ENCODE measurements at regions not wholly inside any gene's neighbourhood (a gene's known extent, or its start where the extent isn't known, plus 50 kb on each side); places are given as distances from the start of the nearest gene placed in this dataset.
"Not testable (repeated sequence)": the region's sequence is repeated elsewhere in the genome, so short reads cannot be mapped to it uniquely, and the experiment has no call there.

GRCh38 chr4:148857239-148857972 is 415.2 kb upstream of the NR3C2 start:
- H3K36me3 Mint-ChIP-seq = peaks cover 0 to 18% (median 11%) of the 10 kb centered on the region in 3 donors
- DNase-seq (no peak), ATAC-seq (no peak)
- peaks cover 0 to 32% (median 12%) of the 10 kb centered on the region in 9 donors for H3K9me3 Mint-ChIP-seq
- peaks cover 0 to 7% (median 1%) of the 10 kb centered on the region in 5 donors for H3K27me3 Mint-ChIP-seq
- H3K4me3 Mint-ChIP-seq = no peak overlapping the region
- peaks cover 0 to 1% (median 0%) of the 10 kb centered on the region in 4 donors for H3K4me1 Mint-ChIP-seq
- POLR2A ChIA-PET = no interaction called here
- H3K27ac Mint-ChIP-seq = no peak overlapping the region

DNA sequence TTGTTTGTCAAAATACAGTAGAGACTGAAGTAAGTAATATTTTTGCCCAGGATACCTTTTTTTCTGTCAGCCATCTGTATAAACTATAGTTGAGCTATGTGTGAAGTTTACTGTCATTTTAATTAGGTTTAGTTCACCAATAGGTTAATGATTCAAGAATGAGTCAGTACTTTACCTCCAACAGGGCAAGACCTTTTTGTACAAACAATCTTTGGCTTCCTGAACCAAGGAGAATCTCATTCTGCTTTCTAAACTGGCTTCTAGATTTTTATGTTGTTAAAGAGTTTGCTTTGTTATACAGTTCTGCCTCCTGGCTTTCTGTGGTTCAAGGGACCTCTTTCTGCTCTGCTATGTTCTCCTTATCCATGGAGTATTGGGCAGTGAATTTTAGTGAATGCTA is 412.0 kb upstream of the NR3C2 start:
- DNase-seq (no peak), ATAC-seq (no peak)
- H3K4me1 Mint-ChIP-seq = peaks cover 0 to 1% (median 0%) of the 10 kb centered on the region in 4 donors
- no peak overlapping the region for H3K4me3 Mint-ChIP-seq
- peaks cover 0 to 7% (median 0%) of the 10 kb centered on the region in 5 donors for H3K27me3 Mint-ChIP-seq
- H3K36me3 Mint-ChIP-seq = peaks cover 0 to 18% (median 11%) of the 10 kb centered on the region in 3 donors
- peaks cover 0 to 26% (median 12%) of the 10 kb centered on the region in 9 donors for H3K9me3 Mint-ChIP-seq
- no peak overlapping the region for H3K27ac Mint-ChIP-seq
- POLR2A ChIA-PET = no interaction called here

DNA sequence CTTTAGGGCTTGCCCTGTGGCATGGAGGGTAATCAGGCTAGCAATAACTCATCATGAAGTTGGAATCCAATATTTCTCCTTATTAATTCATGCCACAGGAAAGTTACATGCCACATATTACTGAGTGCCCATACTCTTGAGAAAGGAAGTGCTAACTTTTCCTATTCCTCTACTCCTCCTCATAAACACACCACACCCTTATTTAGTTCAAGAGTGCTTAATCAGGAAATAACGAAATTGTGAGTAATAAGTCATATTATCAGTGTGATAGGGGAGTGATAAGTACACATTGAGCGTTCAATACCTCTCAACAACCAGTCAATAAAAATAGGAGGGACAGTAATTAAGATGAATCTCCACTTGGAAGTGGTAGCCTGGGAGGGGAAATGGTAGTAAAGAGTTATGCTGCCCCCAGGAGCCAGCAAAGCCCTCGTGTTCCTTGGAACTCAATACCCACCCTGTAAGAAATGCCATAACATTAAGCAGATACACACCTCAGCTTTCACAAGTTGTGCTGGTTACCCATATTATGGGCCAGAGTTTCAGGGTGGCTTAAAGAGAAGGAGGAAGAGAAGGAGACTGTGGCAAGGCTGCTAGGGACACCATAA is 410.0 kb upstream of the NR3C2 start:
- H3K4me3 Mint-ChIP-seq = no peak overlapping the region
- H3K9me3 Mint-ChIP-seq = peaks cover 0 to 26% (median 8%) of the 10 kb centered on the region in 9 donors
- H3K27me3 Mint-ChIP-seq = peaks cover 0 to 3% (median 0%) of the 10 kb centered on the region in 5 donors
- no peak overlapping the region for H3K27ac Mint-ChIP-seq
- H3K36me3 Mint-ChIP-seq = peaks cover 0 to 18% (median 11%) of the 10 kb centered on the region in 3 donors
- no peak for DNase-seq
- POLR2A ChIA-PET = no interaction called here
- no peaks in the 10 kb centered on the region for H3K4me1 Mint-ChIP-seq
- no peak for ATAC-seq

DNA sequence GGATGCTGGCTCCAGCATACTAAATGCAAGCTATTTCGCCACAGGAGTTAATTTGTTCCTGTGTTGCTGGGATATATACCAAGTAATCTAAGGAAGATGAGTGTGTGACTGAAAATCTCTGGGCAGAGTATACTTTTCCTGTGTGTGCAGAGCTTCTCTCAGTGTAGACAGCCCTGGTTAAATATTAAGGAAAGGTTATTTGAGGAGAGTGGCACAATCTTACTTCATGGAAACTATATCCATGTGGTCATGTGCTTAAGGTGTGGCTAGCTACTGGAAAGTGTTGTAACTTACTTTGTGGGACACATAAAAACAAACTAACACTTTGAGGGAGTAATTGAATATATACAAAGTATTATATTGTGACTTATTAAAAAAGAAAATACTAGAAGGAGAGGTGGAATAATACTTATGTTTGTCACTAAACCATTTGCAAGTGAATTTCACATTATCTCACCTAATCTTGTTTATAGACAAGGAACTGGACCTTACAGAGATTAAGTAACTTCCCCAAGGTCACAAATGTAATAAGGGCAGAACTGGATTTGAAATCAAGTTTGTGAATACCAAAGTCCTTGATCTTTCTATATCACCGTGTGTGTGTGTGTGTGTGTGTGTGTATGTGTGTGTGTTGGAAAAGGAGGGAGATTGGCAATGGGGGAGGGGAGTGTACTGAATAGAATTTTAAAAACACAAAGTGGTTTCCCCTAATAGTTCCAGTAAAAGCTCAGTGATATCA is 408.2 kb upstream of the NR3C2 start:
- POLR2A ChIA-PET = no interaction called here

DNA sequence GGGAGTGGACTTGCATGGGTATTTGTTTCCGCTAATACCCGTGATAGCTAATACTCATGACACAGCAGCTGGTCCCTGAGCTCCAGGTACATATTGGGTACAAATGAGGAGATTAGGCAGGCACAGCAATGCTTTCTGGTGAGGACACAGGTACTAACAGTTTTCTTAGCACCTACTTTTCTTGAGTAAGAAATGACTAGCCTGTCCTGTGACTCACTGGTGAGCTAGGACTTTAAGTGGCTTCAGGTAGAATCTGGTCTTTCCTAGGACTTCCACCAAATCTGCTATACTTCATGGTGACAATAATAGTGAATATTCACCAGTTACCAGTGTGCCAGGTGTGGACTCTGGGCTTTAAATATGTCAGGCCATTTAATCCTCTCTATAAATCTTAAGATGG is 407.4 kb upstream of the NR3C2 start:
- Mint-ChIP-seq H3K4me1 (no peaks in the 10 kb centered on the region), H3K27me3 (no peaks in the 10 kb centered on the region), H3K36me3 (peaks cover 0 to 7% (median 4%) of the 10 kb centered on the region in 3 donors), H3K4me3 (no peak overlapping the region), H3K9me3 (peaks cover 0 to 9% (median 0%) of the 10 kb centered on the region in 9 donors), H3K27ac (no peak overlapping the region)
- DNase-seq (no peak), ATAC-seq (no peak)
- POLR2A ChIA-PET = no interaction called here

More for the DNA sequence above, 408.2 kb upstream of the NR3C2 start:
- DNase-seq = no peak
- no peaks in the 10 kb centered on the region for H3K4me1 Mint-ChIP-seq
- ATAC-seq = no peak
- no peak overlapping the region for H3K4me3 Mint-ChIP-seq
- H3K9me3 Mint-ChIP-seq = peaks cover 0 to 13% (median 0%) of the 10 kb centered on the region in 9 donors
- no peak overlapping the region for H3K27ac Mint-ChIP-seq
- H3K27me3 Mint-ChIP-seq = no peaks in the 10 kb centered on the region
- peaks cover 0 to 7% (median 4%) of the 10 kb centered on the region in 3 donors for H3K36me3 Mint-ChIP-seq

DNA sequence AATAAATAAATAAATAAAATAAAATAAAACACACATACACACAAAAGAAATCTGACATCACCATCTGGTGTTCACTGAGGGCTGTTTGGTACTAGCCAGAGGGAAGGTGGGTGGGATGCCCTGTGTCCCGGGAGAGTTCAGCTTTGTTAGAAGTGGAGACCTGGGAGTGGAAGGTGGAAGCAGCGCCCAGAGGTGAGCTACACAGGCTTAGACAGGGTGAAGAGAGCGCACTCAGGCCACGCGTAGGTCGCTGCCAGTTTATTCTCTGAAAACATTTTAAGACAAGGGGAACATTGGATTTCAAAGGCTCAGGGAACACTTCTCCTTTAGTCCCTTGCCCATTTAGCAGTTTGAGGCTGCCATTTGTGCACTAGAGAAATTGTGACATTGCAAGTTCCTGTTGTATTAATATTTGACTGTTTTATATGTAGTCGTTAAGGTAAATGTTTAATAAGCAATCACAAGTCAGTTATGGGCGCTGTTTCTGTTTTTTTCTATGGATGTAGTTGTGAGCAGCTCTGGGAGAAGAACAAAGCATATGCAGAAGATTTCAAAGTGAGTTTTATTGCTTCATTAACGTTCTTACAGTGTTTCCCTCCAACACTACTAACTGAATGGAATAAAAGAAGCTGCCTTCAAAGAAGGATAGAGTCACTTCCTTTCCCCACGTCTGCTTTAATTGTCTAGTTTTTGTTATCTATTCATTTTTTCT is 405.5 kb upstream of the NR3C2 start:
- Mint-ChIP-seq H3K27me3 (peaks cover 0 to 4% (median 0%) of the 10 kb centered on the region in 5 donors), H3K4me1 (no peaks in the 10 kb centered on the region), H3K27ac (no peak overlapping the region), H3K36me3 (no peaks in the 10 kb centered on the region), H3K9me3 (peaks cover 0 to 5% (median 0%) of the 10 kb centered on the region in 9 donors), H3K4me3 (no peak overlapping the region)
- POLR2A ChIA-PET = no interaction called here
- ATAC-seq = no peak
- DNase-seq = no peak

- POLR2A ChIA-PET = no interaction called here
- Mint-ChIP-seq H3K4me3 (no peak overlapping the region), H3K36me3 (peaks cover 0 to 2% (median 0%) of the 10 kb centered on the region in 3 donors), H3K27me3 (peaks cover 0 to 5% (median 2%) of the 10 kb centered on the region in 5 donors), H3K9me3 (peaks cover 0 to 4% (median 0%) of the 10 kb centered on the region in 9 donors), H3K27ac (no peak overlapping the region), H3K4me1 (no peaks in the 10 kb centered on the region)
- DNase-seq (no peak), ATAC-seq (no peak)
These were observed 403.4 kb upstream of the NR3C2 start for GRCh38 chr4:148845609-148846008.

DNA sequence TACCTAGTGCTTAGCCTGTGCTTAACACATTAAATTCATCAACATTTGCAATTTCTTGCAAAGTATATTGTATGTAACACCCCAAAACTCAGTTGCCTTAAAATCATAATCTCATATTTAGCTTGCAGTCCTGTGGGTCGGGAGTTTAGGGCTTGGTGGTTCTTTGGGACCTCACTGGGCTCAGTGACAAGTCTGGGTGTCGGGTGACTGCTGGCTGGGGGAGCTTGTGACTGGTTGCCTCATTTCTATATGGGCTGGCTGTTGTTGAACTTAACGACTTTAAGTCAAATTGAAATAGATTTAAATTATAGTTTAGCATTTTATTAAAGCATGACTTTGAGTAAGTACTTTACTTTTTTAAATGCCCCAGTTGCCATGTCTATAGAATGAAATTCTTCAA is 401.4 kb upstream of the NR3C2 start:
- H3K9me3 Mint-ChIP-seq = peaks cover 0 to 4% (median 0%) of the 10 kb centered on the region in 9 donors
- H3K27me3 Mint-ChIP-seq = peaks cover 0 to 5% (median 2%) of the 10 kb centered on the region in 5 donors
- no peaks in the 10 kb centered on the region for H3K4me1 Mint-ChIP-seq
- DNase-seq = no peak
- peaks cover 0 to 4% (median 0%) of the 10 kb centered on the region in 3 donors for H3K36me3 Mint-ChIP-seq
- POLR2A ChIA-PET = no interaction called here
- H3K4me3 Mint-ChIP-seq = no peak overlapping the region
- ATAC-seq = no peak
- no peak overlapping the region for H3K27ac Mint-ChIP-seq

DNA sequence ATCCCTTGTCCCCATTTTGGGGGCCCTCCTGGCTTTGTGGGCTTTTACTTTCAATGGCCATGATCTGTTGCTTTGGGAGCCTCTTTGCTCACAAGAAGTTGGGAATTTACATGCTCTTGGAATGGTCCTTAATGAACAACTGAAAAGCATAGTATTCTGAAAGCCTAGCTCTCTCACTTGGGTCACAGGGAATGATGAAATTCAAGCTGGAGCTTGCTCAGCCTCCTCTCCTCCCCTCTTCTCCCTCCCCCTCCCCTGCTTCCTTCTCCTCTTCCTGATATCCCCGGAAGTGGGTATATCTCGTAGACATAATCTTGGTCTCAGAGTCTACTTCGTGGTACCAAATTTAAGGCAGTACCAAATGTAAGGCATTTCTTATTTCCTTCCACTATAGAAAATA is 400.6 kb upstream of the NR3C2 start:
- H3K27me3 Mint-ChIP-seq = peaks cover 0 to 5% (median 2%) of the 10 kb centered on the region in 5 donors
- H3K27ac Mint-ChIP-seq = no peak overlapping the region
- H3K9me3 Mint-ChIP-seq = peaks cover 0 to 4% (median 0%) of the 10 kb centered on the region in 9 donors
- POLR2A ChIA-PET = no interaction called here
- DNase-seq = no peak
- no peak overlapping the region for H3K4me3 Mint-ChIP-seq
- H3K4me1 Mint-ChIP-seq = no peaks in the 10 kb centered on the region
- peaks cover 0 to 4% (median 0%) of the 10 kb centered on the region in 3 donors for H3K36me3 Mint-ChIP-seq
- ATAC-seq = no peak

GRCh38 chr4:148837571-148837970 is 395.4 kb upstream of the NR3C2 start:
- POLR2A ChIA-PET = not testable (repeated sequence)

GRCh38 chr4:148834804-148835631 is 392.8 kb upstream of the NR3C2 start:
- H3K27me3 Mint-ChIP-seq = peaks cover 0 to 9% (median 0%) of the 10 kb centered on the region in 5 donors
- peak overlapping the region in 4 of 10 donors; percentile 11 to 34 (median 28) for H3K4me3 Mint-ChIP-seq
- H3K27ac Mint-ChIP-seq = peak overlapping the region in 6 of 10 donors; percentile 15 to 76 (median 36)
- ATAC-seq (no peak), DNase-seq (peak in 1 of 10 donors; percentile 3)
- H3K9me3 Mint-ChIP-seq = peaks cover 0 to 3% (median 0%) of the 10 kb centered on the region in 9 donors
- peaks cover 8 to 15% (median 12%) of the 10 kb centered on the region in 4 donors for H3K4me1 Mint-ChIP-seq
- H3K36me3 Mint-ChIP-seq = no peaks in the 10 kb centered on the region
- POLR2A ChIA-PET = no interaction called here

More at GRCh38 chr4:148837571-148837970, 395.4 kb upstream of the NR3C2 start:
- ATAC-seq, H3K27ac Mint-ChIP-seq, H3K4me3 Mint-ChIP-seq, H3K36me3 Mint-ChIP-seq, H3K9me3 Mint-ChIP-seq, DNase-seq: not testable (repeated sequence)
- peaks cover 0 to 13% (median 2%) of the 10 kb centered on the region in 5 donors for H3K27me3 Mint-ChIP-seq
- peaks cover 8 to 15% (median 12%) of the 10 kb centered on the region in 4 donors for H3K4me1 Mint-ChIP-seq

All from naive thymus-derived CD8-positive, alpha-beta T cell (primary cell).